ENCODE measurements at regions not wholly inside any gene's neighbourhood (a gene's known extent, or its start where the extent isn't known, plus 50 kb on each side); places are given as distances from the start of the nearest gene placed in this dataset.
A peak's percentile ranks its signal among the peaks of the same experiment; 100 is the strongest.

DNA sequence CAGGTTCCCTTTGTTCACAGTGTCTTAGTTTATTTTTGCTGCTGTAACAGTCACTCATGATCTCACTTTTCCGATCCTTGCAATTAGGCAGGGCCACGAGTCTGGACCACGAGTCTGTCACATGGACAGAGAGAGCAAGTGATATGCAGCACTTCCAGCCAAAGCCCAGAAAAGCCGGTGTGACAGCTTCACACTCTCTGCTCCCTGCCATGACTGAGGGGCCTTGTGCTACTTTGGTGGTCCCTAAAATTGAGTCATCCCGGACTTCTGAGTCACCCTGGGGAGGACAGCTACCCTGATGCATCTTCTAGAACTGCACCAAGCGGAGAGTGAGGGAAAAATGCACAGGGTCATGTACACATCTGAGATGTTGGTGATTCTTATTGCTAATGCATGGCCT lies 179.6 kb downstream of the EFNB2 start:
- Histone ChIP-seq H3K9me3 (ENCODE audit: severe bottlenecking) (no peaks in the 10 kb centered on the region), H3K36me3 (ENCODE audit: low read depth) (no peaks in the 10 kb centered on the region), H3K27me3 (ENCODE audit: insufficient read depth, poor library complexity, severe bottlenecking) (no peaks in the 10 kb centered on the region), H3K4me3 (ENCODE audit: severe bottlenecking) (no peak overlapping the region), H3K4me1 (ENCODE audit: insufficient read depth, poor library complexity, severe bottlenecking) (no peaks in the 10 kb centered on the region), H3K27ac (ENCODE audit: poor library complexity, severe bottlenecking) (no peak overlapping the region)
- no peak for ATAC-seq (ENCODE audit: low read depth)
- TF ChIP-seq, protein P1, sequence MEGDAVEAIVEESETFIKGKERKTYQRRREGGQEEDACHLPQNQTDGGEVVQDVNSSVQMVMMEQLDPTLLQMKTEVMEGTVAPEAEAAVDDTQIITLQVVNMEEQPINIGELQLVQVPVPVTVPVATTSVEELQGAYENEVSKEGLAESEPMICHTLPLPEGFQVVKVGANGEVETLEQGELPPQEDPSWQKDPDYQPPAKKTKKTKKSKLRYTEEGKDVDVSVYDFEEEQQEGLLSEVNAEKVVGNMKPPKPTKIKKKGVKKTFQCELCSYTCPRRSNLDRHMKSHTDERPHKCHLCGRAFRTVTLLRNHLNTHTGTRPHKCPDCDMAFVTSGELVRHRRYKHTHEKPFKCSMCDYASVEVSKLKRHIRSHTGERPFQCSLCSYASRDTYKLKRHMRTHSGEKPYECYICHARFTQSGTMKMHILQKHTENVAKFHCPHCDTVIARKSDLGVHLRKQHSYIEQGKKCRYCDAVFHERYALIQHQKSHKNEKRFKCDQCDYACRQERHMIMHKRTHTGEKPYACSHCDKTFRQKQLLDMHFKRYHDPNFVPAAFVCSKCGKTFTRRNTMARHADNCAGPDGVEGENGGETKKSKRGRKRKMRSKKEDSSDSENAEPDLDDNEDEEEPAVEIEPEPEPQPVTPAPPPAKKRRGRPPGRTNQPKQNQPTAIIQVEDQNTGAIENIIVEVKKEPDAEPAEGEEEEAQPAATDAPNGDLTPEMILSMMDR (IDR thresholded peaks at IDR 0.05; ENCODE audit: poor library complexity, severe bottlenecking) = no peak
- no peak for DNase-seq (ENCODE audit: low spot score)

DNA sequence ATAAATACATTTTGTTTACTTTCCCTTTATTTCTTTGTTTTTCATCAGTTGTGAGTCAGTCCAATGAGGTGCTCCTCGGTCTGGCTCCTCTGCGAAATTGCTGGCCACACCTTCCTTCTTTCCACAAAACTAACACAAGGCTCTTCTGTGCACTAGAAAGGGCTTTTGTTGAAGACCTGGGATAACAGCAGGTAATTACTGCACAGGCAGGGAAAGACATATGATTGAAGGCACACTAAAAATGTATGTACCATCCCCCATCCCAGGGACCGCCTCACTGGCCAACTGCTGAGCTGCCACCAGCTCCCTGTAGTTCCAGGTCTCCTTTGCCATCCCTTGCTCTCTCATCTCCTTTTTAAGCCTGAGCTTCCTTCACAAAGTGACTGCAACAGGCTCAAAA lies 180.5 kb downstream of the EFNB2 start:
- Histone ChIP-seq H3K4me3 (ENCODE audit: severe bottlenecking) (no peak overlapping the region), H3K9me3 (ENCODE audit: severe bottlenecking) (no peaks in the 10 kb centered on the region), H3K36me3 (ENCODE audit: low read depth) (no peaks in the 10 kb centered on the region), H3K27me3 (ENCODE audit: insufficient read depth, poor library complexity, severe bottlenecking) (no peaks in the 10 kb centered on the region), H3K27ac (ENCODE audit: poor library complexity, severe bottlenecking) (no peak overlapping the region), H3K4me1 (ENCODE audit: insufficient read depth, poor library complexity, severe bottlenecking) (peaks cover 4% of the 10 kb centered on the region)
- TF ChIP-seq, protein P1 (IDR thresholded peaks at IDR 0.05; ENCODE audit: poor library complexity, severe bottlenecking) = no peak
- ATAC-seq (ENCODE audit: low read depth) (no peak), DNase-seq (ENCODE audit: low spot score) (no peak)

DNA sequence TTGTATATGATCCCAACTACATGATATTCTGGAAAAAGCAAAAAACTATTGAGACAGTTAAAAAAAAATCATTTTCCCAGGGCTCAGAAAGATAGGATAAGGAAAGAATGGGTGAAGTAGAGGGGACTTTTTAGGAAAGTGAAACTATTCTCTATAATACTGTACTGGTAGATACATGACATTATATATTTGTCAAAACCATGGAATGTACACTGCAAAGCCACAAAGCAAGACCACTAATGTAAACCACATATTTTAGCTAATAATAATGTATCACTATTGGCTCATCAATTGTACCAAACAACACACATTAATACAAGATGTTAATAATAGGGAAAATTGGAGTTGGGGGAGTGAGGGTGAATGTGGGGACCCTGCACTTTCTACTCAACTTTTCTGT lies 182.6 kb downstream of the EFNB2 start:
- TF ChIP-seq, protein P1 (IDR thresholded peaks at IDR 0.05; ENCODE audit: poor library complexity, severe bottlenecking) = no peak
- DNase-seq (ENCODE audit: low spot score) (no peak), ATAC-seq (ENCODE audit: low read depth) (no peak)
- Histone ChIP-seq H3K27me3 (ENCODE audit: insufficient read depth, poor library complexity, severe bottlenecking) (no peaks in the 10 kb centered on the region), H3K4me3 (ENCODE audit: severe bottlenecking) (no peak overlapping the region), H3K36me3 (ENCODE audit: low read depth) (no peaks in the 10 kb centered on the region), H3K9me3 (ENCODE audit: severe bottlenecking) (no peaks in the 10 kb centered on the region), H3K4me1 (ENCODE audit: insufficient read depth, poor library complexity, severe bottlenecking) (peaks cover 18% of the 10 kb centered on the region), H3K27ac (ENCODE audit: poor library complexity, severe bottlenecking) (no peak overlapping the region)

DNA sequence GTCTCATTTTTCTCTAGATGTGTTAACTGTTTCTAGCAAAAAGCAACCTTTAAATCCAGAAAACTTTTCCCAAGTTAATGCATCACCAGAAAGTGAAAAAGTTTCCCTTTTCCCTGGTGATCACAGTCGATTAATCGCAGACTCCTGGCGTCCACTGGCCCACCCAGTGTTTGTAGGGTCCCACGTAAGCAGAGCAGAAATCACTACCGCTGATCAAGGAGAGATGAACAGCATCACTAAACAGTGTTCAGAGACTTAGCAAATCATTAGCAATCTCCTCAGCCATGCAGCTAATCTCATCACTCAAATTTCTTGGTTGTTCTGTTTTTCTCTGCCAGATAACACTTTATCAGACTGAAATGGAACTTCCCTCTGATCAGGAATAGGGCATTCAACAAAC lies 184.2 kb downstream of the EFNB2 start:
- Histone ChIP-seq H3K27me3 (ENCODE audit: insufficient read depth, poor library complexity, severe bottlenecking) (no peaks in the 10 kb centered on the region), H3K27ac (ENCODE audit: poor library complexity, severe bottlenecking) (no peak overlapping the region), H3K4me3 (ENCODE audit: severe bottlenecking) (no peak overlapping the region), H3K4me1 (ENCODE audit: insufficient read depth, poor library complexity, severe bottlenecking) (peaks cover 23% of the 10 kb centered on the region), H3K9me3 (ENCODE audit: severe bottlenecking) (no peaks in the 10 kb centered on the region), H3K36me3 (ENCODE audit: low read depth) (no peaks in the 10 kb centered on the region)
- TF ChIP-seq, protein P1 (IDR thresholded peaks at IDR 0.05; ENCODE audit: poor library complexity, severe bottlenecking) = no peak
- ATAC-seq (ENCODE audit: low read depth) (no peak), DNase-seq (ENCODE audit: low spot score) (no peak)

DNA sequence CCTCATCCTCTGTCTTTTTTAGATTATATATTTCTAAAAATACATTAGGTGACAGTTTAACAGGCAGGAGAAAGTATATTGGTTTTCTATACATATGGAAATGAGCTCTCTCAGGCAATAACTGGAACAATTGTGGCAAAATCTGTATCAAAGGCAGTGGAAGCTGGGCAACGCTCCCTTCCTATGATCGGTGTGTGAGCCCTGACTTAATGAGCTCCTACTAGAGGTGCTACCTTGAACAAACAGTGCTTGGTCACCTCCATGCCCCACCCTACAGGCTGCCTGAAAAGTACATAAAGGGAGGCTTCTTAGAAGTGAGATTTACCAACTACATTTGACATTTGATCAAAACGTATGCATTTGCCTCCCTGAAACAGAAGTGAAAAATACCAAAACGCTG lies 185.3 kb downstream of the EFNB2 start:
- DNase-seq (ENCODE audit: low spot score) (no peak), ATAC-seq (ENCODE audit: low read depth) (no peak)
- H3K27ac ChIP-seq (ENCODE audit: poor library complexity, severe bottlenecking) = peak overlapping the region; percentile 54
- no peaks in the 10 kb centered on the region for H3K27me3 ChIP-seq (ENCODE audit: insufficient read depth, poor library complexity, severe bottlenecking)
- peaks cover 23% of the 10 kb centered on the region for H3K4me1 ChIP-seq (ENCODE audit: insufficient read depth, poor library complexity, severe bottlenecking)
- TF ChIP-seq, protein P1 (IDR thresholded peaks at IDR 0.05; ENCODE audit: poor library complexity, severe bottlenecking) = no peak
- H3K4me3 ChIP-seq (ENCODE audit: severe bottlenecking) = no peak overlapping the region
- no peaks in the 10 kb centered on the region for H3K9me3 ChIP-seq (ENCODE audit: severe bottlenecking)
- H3K36me3 ChIP-seq (ENCODE audit: low read depth) = no peaks in the 10 kb centered on the region

All from RWPE2 (cell line).